ENCODE measurements at regions not wholly inside any gene's neighbourhood (a gene's known extent, or its start where the extent isn't known, plus 50 kb on each side); places are given as distances from the start of the nearest gene placed in this dataset.
A peak's percentile ranks its signal among the peaks of the same experiment; 100 is the strongest.
"Not testable (repeated sequence)": the region's sequence is repeated elsewhere in the genome, so short reads cannot be mapped to it uniquely, and the experiment has no call there.

DNA sequence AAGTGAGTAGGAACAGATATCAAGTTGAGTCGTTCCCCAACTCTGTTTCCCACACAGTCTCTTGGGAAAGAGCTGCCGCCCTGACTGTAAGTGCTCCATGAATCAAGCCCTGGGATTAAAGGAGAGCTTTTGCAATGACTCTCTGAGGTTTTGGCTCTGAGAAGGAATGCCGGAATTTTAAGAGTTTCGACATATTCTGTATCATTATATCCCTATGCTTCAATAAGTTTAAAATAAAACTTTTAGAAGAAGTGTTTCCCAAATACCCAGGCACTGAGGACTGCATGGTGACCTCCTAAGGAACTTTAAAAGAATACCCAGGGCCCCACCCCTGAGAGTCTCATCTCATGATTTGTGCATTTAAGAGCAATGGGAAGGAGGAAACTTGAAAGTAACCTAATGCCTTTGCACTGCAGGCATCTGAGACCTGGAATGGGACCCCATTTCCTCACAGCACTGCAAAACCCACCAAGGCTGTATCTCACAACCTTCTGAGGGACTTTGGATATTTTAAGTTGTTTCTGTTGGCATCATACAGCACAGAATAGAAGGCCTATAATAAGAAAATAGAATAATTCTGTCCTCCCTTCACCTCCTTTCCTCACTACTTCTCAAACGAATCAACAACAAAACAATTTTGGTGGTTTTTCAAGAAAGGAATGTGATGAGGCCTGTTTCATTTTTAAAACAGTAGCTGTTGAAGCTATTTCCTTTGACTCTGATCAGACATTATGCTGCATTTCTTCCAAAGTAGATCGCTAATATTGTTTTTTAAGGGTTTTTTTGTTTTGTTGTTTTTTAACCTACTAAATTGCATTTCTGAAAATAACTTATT, 121.2 kb downstream of the GASK1B start:
- Histone ChIP-seq H3K9me3 (replicated peaks; ENCODE audit: low read length) (no peaks in the 10 kb centered on the region), H3K4me2 (ENCODE audit: low read length) (peak overlapping the region; percentile 61), H3K9ac (ENCODE audit: low read depth, low read length) (peak overlapping the region; percentile 76), H3K4me1 (ENCODE audit: control insufficient read depth, insufficient read depth, low read length) (peaks cover 19% of the 10 kb centered on the region), H3K27me3 (ENCODE audit: control insufficient read depth, insufficient read depth, low read length) (no peaks in the 10 kb centered on the region), H3K36me3 (ENCODE audit: insufficient read depth, low read length) (no peaks in the 10 kb centered on the region), H3K4me3 (ENCODE audit: low read length) (peak overlapping the region; percentile 5)

- Histone ChIP-seq H3K9me3 (replicated peaks; ENCODE audit: low read length) (no peaks in the 10 kb centered on the region), H3K4me2 (ENCODE audit: low read length) (peak overlapping the region; percentile 42), H3K4me3 (ENCODE audit: low read length) (no peak overlapping the region), H3K9ac (ENCODE audit: low read depth, low read length) (peak overlapping the region; percentile 68), H3K36me3 (ENCODE audit: insufficient read depth, low read length) (no peaks in the 10 kb centered on the region), H3K27me3 (ENCODE audit: control insufficient read depth, insufficient read depth, low read length) (no peaks in the 10 kb centered on the region), H3K4me1 (ENCODE audit: control insufficient read depth, insufficient read depth, low read length) (peaks cover 24% of the 10 kb centered on the region)
Measured at GRCh38 chr4:158050942-158051341, 121.9 kb downstream of the GASK1B start.

DNA sequence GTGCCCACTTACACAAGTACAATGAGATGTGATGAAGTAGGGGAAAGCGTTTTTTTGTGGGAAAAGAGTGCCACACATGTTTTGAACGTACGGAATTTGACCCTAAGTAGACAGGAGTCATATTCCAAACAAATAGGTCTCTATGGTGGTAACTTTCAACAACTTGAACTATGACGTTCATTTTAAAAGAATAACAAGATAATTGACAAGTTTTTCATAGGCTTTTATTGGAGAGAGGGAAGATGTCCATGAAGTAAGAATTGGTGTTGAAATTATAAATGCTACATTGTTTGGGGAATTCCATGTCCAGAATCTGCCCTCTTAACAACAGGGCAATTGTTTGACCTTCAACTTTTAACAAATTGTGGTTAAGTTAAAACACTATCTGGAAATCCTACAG, 126.5 kb downstream of the GASK1B start:
- Histone ChIP-seq H3K4me2 (ENCODE audit: low read length) (no peak overlapping the region), H3K9me3 (replicated peaks; ENCODE audit: low read length) (no peaks in the 10 kb centered on the region), H3K36me3 (ENCODE audit: insufficient read depth, low read length) (no peaks in the 10 kb centered on the region)

GRCh38 chr4:158043971-158044618, 128.7 kb downstream of the GASK1B start:
- no peaks in the 10 kb centered on the region for H3K36me3 ChIP-seq (ENCODE audit: insufficient read depth, low read length)

More for the DNA sequence above, 126.5 kb downstream of the GASK1B start:
- Histone ChIP-seq H3K4me3 (ENCODE audit: low read length) (no peak overlapping the region), H3K4me1 (ENCODE audit: control insufficient read depth, insufficient read depth, low read length) (peaks cover 36% of the 10 kb centered on the region), H3K27me3 (ENCODE audit: control insufficient read depth, insufficient read depth, low read length) (no peaks in the 10 kb centered on the region), H3K9ac (ENCODE audit: low read depth, low read length) (no peak overlapping the region)

GRCh38 chr4:158042591-158043030, 130.2 kb downstream of the GASK1B start:
- H3K4me3 ChIP-seq (ENCODE audit: low read length) = peak overlapping the region; percentile 22
- peaks cover 32% of the 10 kb centered on the region for H3K4me1 ChIP-seq (ENCODE audit: control insufficient read depth, insufficient read depth, low read length)
- H3K27me3 ChIP-seq (ENCODE audit: control insufficient read depth, insufficient read depth, low read length) = no peaks in the 10 kb centered on the region
- peak overlapping the region; percentile 53 for H3K9ac ChIP-seq (ENCODE audit: low read depth, low read length)
- no peaks in the 10 kb centered on the region for H3K36me3 ChIP-seq (ENCODE audit: insufficient read depth, low read length)
- no peaks in the 10 kb centered on the region for H3K9me3 ChIP-seq (replicated peaks; ENCODE audit: low read length)
- H3K4me2 ChIP-seq (ENCODE audit: low read length) = peak overlapping the region; percentile 68

More at GRCh38 chr4:158043971-158044618, 128.7 kb downstream of the GASK1B start:
- Histone ChIP-seq H3K27me3 (ENCODE audit: control insufficient read depth, insufficient read depth, low read length) (no peaks in the 10 kb centered on the region), H3K4me3 (ENCODE audit: low read length) (no peak overlapping the region), H3K9me3 (replicated peaks; ENCODE audit: low read length) (no peaks in the 10 kb centered on the region), H3K4me2 (ENCODE audit: low read length) (no peak overlapping the region), H3K9ac (ENCODE audit: low read depth, low read length) (no peak overlapping the region), H3K4me1 (ENCODE audit: control insufficient read depth, insufficient read depth, low read length) (peaks cover 32% of the 10 kb centered on the region)

DNA sequence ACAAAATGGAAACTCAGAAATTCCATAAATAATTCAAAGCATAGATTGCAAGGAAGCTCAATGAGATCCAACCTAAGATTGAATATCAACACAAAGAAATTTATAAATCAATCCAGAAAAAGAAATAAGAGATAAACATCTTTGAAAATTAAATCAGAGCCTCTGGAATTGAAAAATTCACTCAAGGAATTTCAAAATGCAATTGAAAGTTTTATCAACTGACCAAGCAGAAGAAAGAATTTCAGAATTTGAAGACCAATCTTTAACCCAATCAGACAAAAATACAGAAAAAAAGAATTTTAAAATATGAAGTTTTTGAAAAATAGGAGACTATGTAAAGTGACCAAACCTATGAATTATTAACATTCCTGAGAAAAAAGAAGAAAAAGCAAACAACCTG, 134.1 kb downstream of the GASK1B start:
- no peaks in the 10 kb centered on the region for H3K36me3 ChIP-seq (ENCODE audit: insufficient read depth, low read length)
- H3K9me3 ChIP-seq (replicated peaks; ENCODE audit: low read length) = no peaks in the 10 kb centered on the region
- H3K4me2 ChIP-seq (ENCODE audit: low read length) = no peak overlapping the region
- H3K9ac ChIP-seq (ENCODE audit: low read depth, low read length) = no peak overlapping the region
- H3K27me3 ChIP-seq (ENCODE audit: control insufficient read depth, insufficient read depth, low read length) = no peaks in the 10 kb centered on the region
- H3K4me3 ChIP-seq (ENCODE audit: low read length) = no peak overlapping the region
- peaks cover 25% of the 10 kb centered on the region for H3K4me1 ChIP-seq (ENCODE audit: control insufficient read depth, insufficient read depth, low read length)

GRCh38 chr4:158036998-158037397, 135.8 kb downstream of the GASK1B start:
- no peak overlapping the region for H3K9ac ChIP-seq (ENCODE audit: low read depth, low read length)
- H3K9me3 ChIP-seq (replicated peaks; ENCODE audit: low read length) = no peaks in the 10 kb centered on the region
- no peaks in the 10 kb centered on the region for H3K27me3 ChIP-seq (ENCODE audit: control insufficient read depth, insufficient read depth, low read length)
- H3K4me2 ChIP-seq (ENCODE audit: low read length) = no peak overlapping the region
- no peaks in the 10 kb centered on the region for H3K36me3 ChIP-seq (ENCODE audit: insufficient read depth, low read length)
- H3K4me3 ChIP-seq (ENCODE audit: low read length) = no peak overlapping the region
- H3K4me1 ChIP-seq (ENCODE audit: control insufficient read depth, insufficient read depth, low read length) = peaks cover 21% of the 10 kb centered on the region

DNA sequence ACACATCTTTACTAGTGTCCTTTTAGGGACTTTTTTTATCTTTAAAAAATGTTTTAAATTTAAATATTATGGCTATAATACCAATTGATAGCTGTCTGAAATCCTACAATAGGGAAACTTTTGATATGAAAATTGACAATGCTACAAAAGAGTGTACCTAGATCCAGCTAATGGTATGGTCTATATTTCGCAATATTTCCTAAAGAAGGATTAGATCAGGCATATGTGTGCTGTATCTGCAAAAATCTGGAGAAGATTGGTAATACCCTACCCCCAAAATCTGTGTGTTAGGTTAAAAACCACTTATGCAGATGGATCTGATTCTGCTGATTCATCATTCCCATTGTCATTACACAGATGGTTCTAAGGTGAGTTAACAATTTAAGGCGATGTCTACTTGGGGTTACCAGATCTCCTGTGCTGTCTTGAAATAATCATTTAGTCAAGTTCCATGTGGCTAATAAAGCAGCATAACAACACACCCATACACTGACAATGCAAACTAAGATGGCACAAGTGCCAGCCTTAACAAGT, 137.1 kb downstream of the GASK1B start:
- Histone ChIP-seq H3K27me3 (ENCODE audit: control insufficient read depth, insufficient read depth, low read length) (no peaks in the 10 kb centered on the region), H3K36me3 (ENCODE audit: insufficient read depth, low read length) (no peaks in the 10 kb centered on the region), H3K9ac (ENCODE audit: low read depth, low read length) (no peak overlapping the region), H3K4me2 (ENCODE audit: low read length) (no peak overlapping the region), H3K4me1 (ENCODE audit: control insufficient read depth, insufficient read depth, low read length) (peaks cover 12% of the 10 kb centered on the region), H3K9me3 (replicated peaks; ENCODE audit: low read length) (no peaks in the 10 kb centered on the region), H3K4me3 (ENCODE audit: low read length) (no peak overlapping the region)

GRCh38 chr4:158033416-158034120, 139.3 kb downstream of the GASK1B start:
- peaks cover 12% of the 10 kb centered on the region for H3K4me1 ChIP-seq (ENCODE audit: control insufficient read depth, insufficient read depth, low read length)
- peaks cover under 1% of the 10 kb centered on the region for H3K9me3 ChIP-seq (replicated peaks; ENCODE audit: low read length)
- H3K36me3 ChIP-seq (ENCODE audit: insufficient read depth, low read length) = no peaks in the 10 kb centered on the region
- H3K9ac ChIP-seq (ENCODE audit: low read depth, low read length) = no peak overlapping the region
- no peaks in the 10 kb centered on the region for H3K27me3 ChIP-seq (ENCODE audit: control insufficient read depth, insufficient read depth, low read length)
- no peak overlapping the region for H3K4me3 ChIP-seq (ENCODE audit: low read length)
- H3K4me2 ChIP-seq (ENCODE audit: low read length) = peak overlapping the region; percentile 28

- Histone ChIP-seq H3K4me2 (ENCODE audit: low read length) (peak overlapping the region; percentile 28), H3K36me3 (ENCODE audit: insufficient read depth, low read length) (no peaks in the 10 kb centered on the region), H3K27me3 (ENCODE audit: control insufficient read depth, insufficient read depth, low read length) (no peaks in the 10 kb centered on the region), H3K9me3 (replicated peaks; ENCODE audit: low read length) (peaks cover 3% of the 10 kb centered on the region), H3K4me3 (ENCODE audit: low read length) (no peak overlapping the region), H3K4me1 (ENCODE audit: control insufficient read depth, insufficient read depth, low read length) (peaks cover 12% of the 10 kb centered on the region), H3K9ac (ENCODE audit: low read depth, low read length) (no peak overlapping the region)
Measured at GRCh38 chr4:158032733-158033415, 140.0 kb downstream of the GASK1B start.

DNA sequence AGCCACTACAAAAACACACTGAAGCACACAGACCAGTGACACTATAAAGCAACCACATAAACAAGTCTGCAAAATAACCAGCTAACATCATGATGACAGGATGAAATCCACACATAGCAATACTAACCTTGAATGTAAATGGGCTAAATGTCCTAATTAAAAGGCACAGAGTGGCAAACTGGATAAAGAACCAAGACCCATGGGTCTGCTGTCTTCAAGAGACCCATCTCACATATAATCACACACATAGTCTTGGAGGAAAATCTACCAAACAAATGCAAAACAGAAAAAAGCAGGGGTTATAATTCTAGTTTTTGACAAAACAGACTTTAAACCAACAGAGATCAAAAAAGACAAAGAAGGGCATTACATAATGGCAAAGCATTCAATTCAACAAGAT, 144.4 kb downstream of the GASK1B start:
- not testable (repeated sequence) for H3K4me1 ChIP-seq (ENCODE audit: control insufficient read depth, insufficient read depth, low read length); H3K4me2 ChIP-seq (ENCODE audit: low read length); H3K27me3 ChIP-seq (ENCODE audit: control insufficient read depth, insufficient read depth, low read length); H3K9me3 ChIP-seq (replicated peaks; ENCODE audit: low read length); H3K36me3 ChIP-seq (ENCODE audit: insufficient read depth, low read length); H3K4me3 ChIP-seq (ENCODE audit: low read length); H3K9ac ChIP-seq (ENCODE audit: low read depth, low read length)
